ENCODE measurements at regions not wholly inside any gene's neighbourhood (a gene's known extent, or its start where the extent isn't known, plus 50 kb on each side); places are given as distances from the start of the nearest gene placed in this dataset.

DNA sequence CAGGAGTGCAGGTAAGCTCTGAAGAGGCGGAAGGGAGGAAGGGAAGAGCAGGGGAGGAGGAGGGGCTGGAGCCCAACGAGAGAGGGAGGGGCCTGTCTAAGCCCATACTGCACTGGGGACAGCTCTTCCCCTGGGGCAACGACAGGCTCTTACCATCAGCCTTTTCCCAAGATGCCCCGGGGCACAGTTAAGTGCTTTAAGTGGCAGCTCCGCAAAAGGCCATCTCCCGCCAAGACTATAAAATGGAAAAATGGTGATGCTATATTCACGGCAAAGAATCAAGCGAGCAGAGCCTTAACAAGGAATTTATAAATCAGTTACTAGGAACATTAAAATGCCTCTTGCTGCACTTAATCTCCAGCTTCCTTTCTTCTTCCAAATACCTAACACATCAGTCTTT, 110.2 kb upstream of the NLRP1 start:
- peak; percentile 81 for DNase-seq (ENCODE audit: low spot score)

- DNase-seq (ENCODE audit: low spot score): no peak
Observed at GRCh38 chr17:5695480-5695879, 111.2 kb upstream of the NLRP1 start.

- DNase-seq (ENCODE audit: low spot score): no peak
Observed at GRCh38 chr17:5698959-5699358, 114.7 kb upstream of the NLRP1 start.

DNA sequence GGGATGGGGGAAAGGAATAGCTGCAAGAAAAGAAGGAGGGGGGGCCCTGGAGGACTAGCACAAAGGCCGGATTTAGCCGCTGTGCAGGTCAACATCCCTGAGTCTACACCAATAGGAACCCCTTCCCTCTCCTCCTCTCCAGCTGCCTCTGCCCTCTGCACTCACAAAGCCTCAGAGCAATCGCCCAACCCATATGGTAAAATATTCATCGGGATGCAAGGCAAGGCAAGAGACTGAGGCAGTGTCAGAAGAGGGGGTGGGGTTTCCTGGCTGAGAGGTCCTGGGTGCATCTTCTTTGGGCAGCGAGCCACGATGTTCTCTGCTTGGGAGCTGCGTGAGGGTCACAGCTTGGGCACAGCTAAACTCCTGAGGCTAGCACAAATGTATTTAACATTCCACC, 115.5 kb upstream of the NLRP1 start:
- peak; percentile 40 for DNase-seq (ENCODE audit: low spot score)

GRCh38 chr17:5700745-5701144, 116.4 kb upstream of the NLRP1 start:
- no peak for DNase-seq (ENCODE audit: low spot score)

GRCh38 chr17:5701381-5701780, 117.1 kb upstream of the NLRP1 start:
- no peak for DNase-seq (ENCODE audit: low spot score)

DNA sequence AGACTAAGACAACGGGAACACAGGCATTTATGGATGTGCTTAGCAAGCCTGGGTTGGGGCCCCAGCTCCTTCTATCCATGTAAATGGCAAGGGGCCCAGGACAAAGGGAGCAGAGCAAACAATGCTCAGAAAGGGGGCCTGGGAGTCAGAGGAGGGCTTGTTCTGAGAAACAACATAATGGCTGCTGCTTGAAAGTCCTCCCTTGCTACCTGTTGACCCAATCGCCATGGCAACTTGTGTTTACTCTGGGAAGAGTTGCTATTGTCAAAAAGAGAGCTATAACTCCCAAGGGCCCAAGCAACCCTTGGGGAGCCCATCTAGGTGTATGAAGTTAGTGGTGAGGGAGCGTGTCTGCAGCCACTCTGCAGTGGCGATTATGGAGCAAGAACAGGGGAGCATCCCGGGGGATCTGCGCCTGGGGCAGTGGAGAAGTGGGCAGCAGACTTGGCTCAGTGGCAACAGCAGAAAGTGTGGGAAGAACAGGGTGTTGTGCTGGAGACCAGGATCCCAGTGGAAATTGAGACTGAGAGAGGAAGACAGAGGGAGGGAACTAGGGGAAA, 118.7 kb upstream of the NLRP1 start:
- no peak for DNase-seq (ENCODE audit: low spot score)

DNA sequence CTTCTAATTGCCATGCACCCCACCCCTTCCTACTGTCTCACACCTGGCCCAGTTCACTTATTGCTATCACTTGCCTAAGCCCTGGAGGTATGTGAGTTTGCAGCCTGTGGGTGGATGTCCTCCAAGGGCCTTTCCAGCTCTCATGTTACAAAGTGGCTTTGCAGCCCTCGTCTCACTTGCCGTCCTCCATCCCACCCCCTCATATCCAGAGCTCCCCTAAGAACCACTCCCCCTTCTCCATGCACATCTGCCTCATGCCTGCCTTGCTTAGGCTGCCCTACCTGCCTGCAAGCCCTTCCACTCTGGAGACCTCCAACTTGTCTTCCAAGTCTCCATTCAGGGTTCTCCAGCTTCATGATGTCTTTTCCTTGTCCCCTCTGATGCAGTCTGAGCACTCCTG, 119.4 kb upstream of the NLRP1 start:
- DNase-seq (ENCODE audit: low spot score): no peak

DNA sequence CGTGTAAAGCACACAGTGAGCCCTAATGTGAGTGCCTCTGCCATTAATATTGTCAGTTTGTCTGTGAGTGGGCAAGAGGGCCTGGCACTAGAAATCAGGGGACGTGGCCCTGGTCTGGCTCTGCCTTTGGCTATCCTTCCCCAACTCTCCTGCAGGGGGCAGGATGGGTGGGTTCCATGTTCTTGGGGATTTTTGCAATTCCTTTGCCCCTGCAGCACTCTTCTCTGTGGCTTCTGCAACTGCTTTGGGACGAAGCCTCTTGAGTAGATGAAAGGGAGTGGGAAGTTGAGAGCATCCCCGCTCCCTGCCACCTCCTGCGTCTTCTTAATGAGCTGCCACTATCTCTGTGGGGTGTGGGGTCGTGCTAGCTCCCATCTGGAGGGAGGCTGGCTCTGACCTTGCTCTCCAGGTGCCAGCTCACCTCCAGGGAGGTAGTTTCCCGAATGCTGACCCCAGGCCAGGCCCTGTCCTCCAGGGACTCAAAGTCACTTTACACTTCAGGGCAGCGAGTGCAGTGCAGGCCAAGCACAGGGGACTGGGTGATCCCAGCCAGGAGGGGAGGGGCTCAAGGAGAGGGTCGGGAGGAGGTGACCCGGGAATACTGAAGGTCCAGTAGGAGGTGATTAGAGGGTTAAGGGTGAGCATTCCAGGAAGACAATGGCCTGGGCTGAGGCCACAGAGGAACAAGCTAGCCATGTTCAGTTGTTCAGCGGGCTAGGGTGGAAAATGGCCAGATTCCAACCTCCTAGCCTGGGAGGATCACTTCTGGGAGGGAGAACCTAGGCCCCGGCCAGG, 121.0 kb upstream of the NLRP1 start:
- DNase-seq (ENCODE audit: low spot score): peak; percentile 72

GRCh38 chr17:5705876-5706576, 121.7 kb upstream of the NLRP1 start:
- no peak for DNase-seq (ENCODE audit: low spot score)

- DNase-seq (ENCODE audit: low spot score): peak; percentile 78
Observed at GRCh38 chr17:5706577-5707210, 122.4 kb upstream of the NLRP1 start.

DNA sequence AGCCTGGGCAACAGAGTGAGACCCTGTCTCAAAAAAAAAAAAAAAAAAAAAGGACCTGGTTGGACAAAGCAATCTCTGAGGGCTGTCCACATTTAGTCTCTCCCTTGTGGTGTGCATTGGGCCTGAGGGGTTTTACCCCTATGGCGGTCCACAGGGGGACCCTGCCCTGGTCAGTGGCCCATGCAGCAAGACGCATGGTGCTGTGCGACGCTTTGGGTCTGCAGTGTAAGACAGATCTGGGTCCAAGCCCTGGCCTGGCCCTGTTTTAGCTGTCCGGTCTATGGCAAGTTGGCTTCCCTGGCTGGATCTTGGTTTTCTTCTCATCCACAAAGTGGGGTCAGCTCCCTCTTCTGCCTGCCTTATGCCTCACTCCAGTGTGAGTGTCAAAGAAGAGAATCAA, 123.2 kb upstream of the NLRP1 start:
- DNase-seq (ENCODE audit: low spot score): no peak

DNA sequence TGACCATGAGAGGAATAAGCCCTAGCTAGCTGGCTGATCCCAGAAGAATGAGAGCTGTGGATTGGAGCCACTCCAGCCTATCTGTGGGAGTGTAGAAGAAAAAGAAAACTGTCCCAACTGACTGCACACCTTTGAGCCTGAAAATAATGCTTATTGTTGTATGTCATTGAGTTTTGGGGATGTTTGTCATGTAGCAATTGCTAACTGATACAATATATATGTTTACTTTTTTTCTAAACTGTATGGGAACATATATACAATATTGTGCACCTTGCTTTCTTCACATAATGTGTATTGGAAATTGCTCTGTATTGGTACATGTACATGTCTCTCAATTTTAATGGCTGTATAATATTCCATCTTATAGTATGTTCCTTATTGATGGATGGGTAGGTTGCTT, 124.0 kb upstream of the NLRP1 start:
- DNase-seq (ENCODE audit: low spot score): no peak

- DNase-seq (ENCODE audit: low spot score): no peak
Observed at GRCh38 chr17:5711344-5711743, 127.0 kb upstream of the NLRP1 start.

- DNase-seq (ENCODE audit: low spot score): no peak
Observed at GRCh38 chr17:5714993-5715392, 130.7 kb upstream of the NLRP1 start.

- DNase-seq (ENCODE audit: low spot score): no peak
Observed at GRCh38 chr17:5715478-5715877, 131.2 kb upstream of the NLRP1 start.

- DNase-seq (ENCODE audit: low spot score): no peak
Observed at GRCh38 chr17:5718726-5719125, 134.4 kb upstream of the NLRP1 start.

DNA sequence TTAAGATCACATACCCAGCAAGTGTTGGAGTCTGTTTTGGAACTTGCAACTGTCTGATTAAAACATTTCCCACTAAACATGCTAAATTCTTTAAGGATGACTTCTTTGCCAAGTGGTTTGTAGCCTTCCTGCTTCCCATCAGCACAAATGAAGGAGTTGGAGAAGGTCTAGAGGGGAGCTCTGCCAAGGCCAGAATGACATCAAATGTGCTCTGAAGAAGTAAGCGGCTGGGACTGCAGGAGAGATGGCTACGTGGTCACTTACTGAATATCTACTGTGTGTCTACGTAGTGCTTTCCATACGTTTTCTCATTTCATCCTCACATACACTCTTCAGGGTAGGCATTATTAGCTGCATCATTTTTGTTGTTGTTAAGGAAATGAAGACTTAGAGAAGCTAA, 135.7 kb upstream of the NLRP1 start:
- DNase-seq (ENCODE audit: low spot score): no peak

DNA sequence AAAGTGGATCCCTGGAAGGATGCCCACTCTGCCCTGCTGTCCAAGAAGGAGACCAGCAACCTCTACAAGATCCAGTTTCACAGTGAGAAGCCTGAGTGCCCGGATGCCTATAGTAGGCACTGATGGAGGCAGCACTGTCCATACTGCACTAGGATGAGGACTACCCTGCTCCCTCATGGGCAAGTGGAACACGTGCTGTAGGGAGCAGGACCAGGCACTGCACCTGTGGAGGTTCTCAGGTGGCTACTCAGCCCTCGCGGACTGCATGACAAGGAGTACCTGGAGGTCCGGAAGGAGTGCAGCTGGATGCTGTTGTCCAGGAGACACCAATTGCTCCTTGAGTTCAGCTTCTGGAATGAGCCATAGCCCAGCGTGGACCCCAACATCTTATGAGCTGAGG, 146.1 kb upstream of the NLRP1 start:
- DNase-seq (ENCODE audit: low spot score): no peak

DNA sequence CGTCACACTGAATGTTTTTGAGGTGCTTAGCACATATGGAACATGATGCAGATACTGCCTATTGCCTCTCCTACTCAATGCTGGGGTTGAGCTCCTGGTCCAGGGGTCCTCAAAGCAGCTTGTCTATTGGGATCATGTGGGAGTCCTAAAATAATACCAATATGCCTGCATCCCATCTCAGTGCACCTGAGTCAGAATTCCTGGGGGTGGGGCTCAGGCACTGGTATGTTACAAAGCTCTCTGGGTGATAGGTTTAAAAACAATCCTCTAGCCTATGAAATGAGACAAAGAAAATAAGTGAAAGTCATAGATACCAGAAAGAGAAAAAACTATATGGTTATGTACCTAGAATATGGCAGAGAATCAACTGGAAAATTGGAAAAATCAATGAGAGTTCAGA, 156.6 kb upstream of the NLRP1 start:
- DNase-seq (ENCODE audit: low spot score): no peak

- DNase-seq (ENCODE audit: low spot score): no peak
Observed at GRCh38 chr17:5741810-5742209, 157.5 kb upstream of the NLRP1 start.

DNA sequence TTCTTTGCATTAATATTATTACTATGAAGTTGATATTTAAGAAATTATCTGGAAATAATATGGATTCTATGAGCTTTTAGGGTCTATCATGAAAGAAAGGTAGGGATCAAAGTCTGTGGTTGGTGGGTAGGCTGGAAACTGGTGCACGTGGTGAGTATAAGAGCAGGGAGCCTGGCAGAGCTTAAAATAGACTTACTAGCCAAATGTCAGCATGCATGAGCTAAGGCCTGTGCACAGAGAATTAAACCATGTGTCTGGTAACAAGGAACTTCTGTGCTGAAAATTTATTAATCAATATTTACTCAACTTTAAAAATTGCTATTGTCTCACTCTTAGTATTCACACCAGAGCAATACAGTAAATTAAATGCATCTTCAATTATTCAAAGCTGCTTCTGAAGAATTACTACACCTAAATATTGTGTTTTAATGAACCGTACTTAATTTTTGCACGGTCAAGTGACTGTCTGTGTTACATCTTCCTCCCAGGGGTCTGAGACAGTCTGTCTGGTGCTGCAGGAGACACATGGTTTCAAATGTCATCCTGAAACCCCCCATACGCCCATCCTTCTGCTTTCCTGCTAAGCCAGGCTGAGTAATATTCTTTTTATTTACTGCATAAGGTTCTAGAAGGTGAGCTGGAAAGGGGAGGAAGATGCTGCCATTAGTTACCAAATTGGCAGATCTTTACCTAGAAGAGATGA, 161.0 kb upstream of the NLRP1 start:
- DNase-seq (ENCODE audit: low spot score): no peak

All from iPS-NIHi11 (cell line).